Natural killer cell (primary cell): ENCODE measurements at regions not wholly inside any gene's neighbourhood (a gene's known extent, or its start where the extent isn't known, plus 50 kb on each side); places are given as distances from the start of the nearest gene placed in this dataset.
A peak's percentile ranks its signal among the peaks of the same experiment; 100 is the strongest.

Experiments used
- ATAC-seq, 3 donors: fragments of 150-1000 bp in 2 of 3; fragments of 200-7000 bp in 1 of 3; cut with Tn5 transposase; 1 replicate in 1 of 3; 2 replicates in 2 of 3; pipeline ENCODE4 v1.10.0; 2021; ENCODE audit warnings: mild to moderate bottlenecking in 2 of 3, moderate library complexity in 2 of 3
- DNase-seq, 2 donors: peaks; one replicate each; pipeline versions ENCODE4 v3.0.0 to v3.0.0-alpha.2; 2013 to 2021; ENCODE audit warnings: mixed read lengths in 1 of 2
- H3K27ac ChIP-seq: one replicate; pipeline ENCODE4 v1.5.1; 2013; ENCODE audit warnings: mild to moderate bottlenecking, low read length
- H3K27me3 ChIP-seq: one replicate; pipeline ENCODE4 v1.6.1; 2013; ENCODE audit warnings: low read length; ENCODE audit not compliant: control insufficient read depth, insufficient read depth
- H3K36me3 ChIP-seq: one replicate; pipeline ENCODE4 v1.6.1; 2013; ENCODE audit warnings: low read length; ENCODE audit not compliant: control insufficient read depth, insufficient read depth
- H3K4me1 ChIP-seq: one replicate; pipeline ENCODE4 v1.6.1; 2013; ENCODE audit warnings: low read length; ENCODE audit not compliant: control insufficient read depth, insufficient read depth
- H3K4me3 ChIP-seq: one replicate; pipeline ENCODE4 v1.5.1; 2013; ENCODE audit warnings: low read length
- H3K9me3 ChIP-seq: one replicate; pipeline ENCODE4 v1.6.1; 2013; ENCODE audit warnings: low read length; ENCODE audit not compliant: control insufficient read depth, insufficient read depth
- H3K27ac Mint-ChIP-seq, 2 donors: one replicate each; pipeline ENCODE4 v1.8.0; 2022; ENCODE audit warnings: mild to moderate bottlenecking in 2 of 2, mixed read lengths in 2 of 2, moderate library complexity in 1 of 2
- H3K27me3 Mint-ChIP-seq, 2 donors: one replicate each; pipeline ENCODE4 v1.8.0; 2022; ENCODE audit warnings: low read depth in 2 of 2, mixed read lengths in 2 of 2
- H3K36me3 Mint-ChIP-seq: one replicate; pipeline ENCODE4 v1.8.0; 2022; ENCODE audit warnings: mixed read lengths
- H3K4me1 Mint-ChIP-seq, 2 donors: one replicate each; pipeline ENCODE4 v1.8.0; 2022; ENCODE audit warnings: mixed read lengths in 2 of 2
- H3K4me3 Mint-ChIP-seq: one replicate; pipeline ENCODE4 v1.8.0; 2022; ENCODE audit warnings: mild to moderate bottlenecking, moderate library complexity, mixed read lengths
- H3K9me3 Mint-ChIP-seq, 2 donors: one replicate each; pipeline ENCODE4 v1.8.0; 2022; ENCODE audit warnings: mixed read lengths in 2 of 2
- WGBS: methylation state at CpG from one replicate; pipeline ENCODE4 v1.1.7; 2013; ENCODE audit warnings: missing lambda C conversion rate; ENCODE audit not compliant: insufficient coverage; 5-methylcytosine and 5-hydroxymethylcytosine counted together
- intact Hi-C: fragments of 100-400 bp; cut with micrococcal nuclease; formaldehyde crosslinking; loops from one replicate; pipeline ENCODE4 v1.14.2; 2022
- TF ChIP-seq, protein P1 (sequence below): fragments of 200-600 bp; IDR thresholded peaks from one replicate; pipeline ENCODE4 v1.8.0; 2022; ENCODE audit warnings: antibody characterized with exemption

DNA sequence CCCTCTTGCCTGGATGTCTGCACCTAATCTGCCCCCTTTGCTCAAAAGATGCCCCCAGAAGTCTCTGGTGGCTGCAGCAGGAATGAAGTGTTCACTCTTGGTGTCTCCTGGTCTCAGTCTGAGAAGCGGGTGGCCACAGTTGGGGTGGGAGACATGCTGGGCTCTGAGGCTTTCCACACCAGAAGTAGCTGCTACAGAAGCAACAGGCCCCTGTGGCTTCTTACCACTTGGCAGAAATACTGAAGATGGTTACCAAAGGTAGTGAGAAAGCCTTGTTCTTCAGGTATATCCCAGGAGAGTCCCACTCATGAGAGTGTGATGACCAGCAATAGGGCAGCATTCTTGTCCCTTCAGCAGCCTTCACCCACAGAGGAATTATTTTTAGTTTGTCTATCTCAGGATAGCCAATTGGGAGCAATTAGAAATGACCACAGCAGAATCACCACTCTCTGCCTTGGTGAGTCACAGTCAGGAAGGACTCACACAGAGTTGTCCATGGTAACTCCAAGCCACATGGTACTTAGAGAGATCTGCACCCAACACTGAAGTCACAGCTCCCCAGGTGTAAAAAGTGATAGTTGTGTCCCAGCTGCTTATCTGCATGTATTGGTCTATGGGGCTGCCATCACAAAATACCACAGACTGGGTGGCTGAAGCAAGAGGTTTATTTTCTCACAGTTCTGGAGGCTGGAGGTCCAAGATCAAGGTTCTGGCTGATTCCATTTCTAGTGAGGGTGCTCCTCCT, 169.8 kb upstream of the ID2 start:
- no peaks in the 10 kb centered on the region for H3K36me3 Mint-ChIP-seq
- peak overlapping the region; percentile 68 for H3K4me3 Mint-ChIP-seq
- peaks cover 9% of the 10 kb centered on the region for H3K9me3 ChIP-seq
- peaks cover 51 to 70% of the 10 kb centered on the region in 2 donors for H3K4me1 Mint-ChIP-seq
- H3K27ac ChIP-seq, result peak overlapping the region; percentile 92
- H3K36me3 ChIP-seq, result no peaks in the 10 kb centered on the region
- ATAC-seq (peak; percentile 71 to 77 (median 77)), DNase-seq (peak in 1 of 2 donors; percentile 43)
- no peaks in the 10 kb centered on the region for H3K27me3 Mint-ChIP-seq
- peaks cover 74% of the 10 kb centered on the region for H3K4me1 ChIP-seq
- no peaks in the 10 kb centered on the region for H3K9me3 Mint-ChIP-seq
- intact Hi-C loops, result loop anchor here (1.0 to 2.0 kb wide), 2 partner anchors 24 to 209 kb away; no protein-coding TSS in a partner anchor
- WGBS, result 16% methylated on average over 1 of the region's 1 CpG
- no peak overlapping the region for H3K4me3 ChIP-seq
- peak overlapping the region; percentile 88 to 94 for H3K27ac Mint-ChIP-seq
- no peaks in the 10 kb centered on the region for H3K27me3 ChIP-seq
- TF ChIP-seq, protein P1, sequence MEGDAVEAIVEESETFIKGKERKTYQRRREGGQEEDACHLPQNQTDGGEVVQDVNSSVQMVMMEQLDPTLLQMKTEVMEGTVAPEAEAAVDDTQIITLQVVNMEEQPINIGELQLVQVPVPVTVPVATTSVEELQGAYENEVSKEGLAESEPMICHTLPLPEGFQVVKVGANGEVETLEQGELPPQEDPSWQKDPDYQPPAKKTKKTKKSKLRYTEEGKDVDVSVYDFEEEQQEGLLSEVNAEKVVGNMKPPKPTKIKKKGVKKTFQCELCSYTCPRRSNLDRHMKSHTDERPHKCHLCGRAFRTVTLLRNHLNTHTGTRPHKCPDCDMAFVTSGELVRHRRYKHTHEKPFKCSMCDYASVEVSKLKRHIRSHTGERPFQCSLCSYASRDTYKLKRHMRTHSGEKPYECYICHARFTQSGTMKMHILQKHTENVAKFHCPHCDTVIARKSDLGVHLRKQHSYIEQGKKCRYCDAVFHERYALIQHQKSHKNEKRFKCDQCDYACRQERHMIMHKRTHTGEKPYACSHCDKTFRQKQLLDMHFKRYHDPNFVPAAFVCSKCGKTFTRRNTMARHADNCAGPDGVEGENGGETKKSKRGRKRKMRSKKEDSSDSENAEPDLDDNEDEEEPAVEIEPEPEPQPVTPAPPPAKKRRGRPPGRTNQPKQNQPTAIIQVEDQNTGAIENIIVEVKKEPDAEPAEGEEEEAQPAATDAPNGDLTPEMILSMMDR, result no peak

DNA sequence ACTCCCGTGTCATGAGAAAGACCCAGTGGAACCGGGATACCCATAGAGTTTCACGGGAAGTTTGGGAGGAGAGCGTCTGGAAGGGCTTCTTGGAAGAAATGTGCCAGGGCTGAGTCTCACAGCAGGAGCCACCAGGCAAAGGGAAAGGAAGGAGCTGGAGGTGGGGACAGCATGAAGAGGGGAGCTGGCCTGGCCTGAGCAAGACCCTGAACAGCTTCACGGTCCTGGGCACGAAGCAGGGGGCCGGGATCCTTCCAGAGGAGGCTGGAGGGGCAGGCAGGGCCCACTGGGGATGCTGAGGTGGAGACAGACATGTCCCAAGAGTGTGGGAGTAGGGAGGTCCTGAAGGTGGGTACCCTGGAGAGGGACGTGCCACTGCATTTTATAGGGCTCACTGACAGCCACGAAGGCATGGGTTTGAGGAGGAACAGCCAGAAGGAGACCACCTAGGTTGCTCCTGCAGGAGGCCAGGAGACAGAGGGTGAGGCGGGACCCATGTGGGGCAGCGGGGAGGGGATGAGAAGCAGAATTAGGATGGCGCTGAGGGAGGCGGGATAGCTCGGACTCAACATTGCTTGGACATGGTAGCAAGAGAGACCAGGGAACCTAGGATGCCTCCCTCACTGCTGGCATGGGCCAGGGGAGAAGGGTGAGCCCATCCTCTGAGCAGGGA, 168.1 kb upstream of the ID2 start:
- ATAC-seq (no peak), DNase-seq (no peak)
- Mint-ChIP-seq H3K27me3 (no peaks in the 10 kb centered on the region), H3K36me3 (no peaks in the 10 kb centered on the region), H3K27ac (peak overlapping the region; percentile 88 to 94), H3K4me3 (peak overlapping the region; percentile 4), H3K9me3 (no peaks in the 10 kb centered on the region), H3K4me1 (peaks cover 57 to 76% of the 10 kb centered on the region in 2 donors)
- H3K27me3 ChIP-seq, result no peaks in the 10 kb centered on the region
- peaks cover 9% of the 10 kb centered on the region for H3K9me3 ChIP-seq
- H3K36me3 ChIP-seq, result no peaks in the 10 kb centered on the region
- WGBS, result 97% methylated on average over 14 of the region's 14 CpGs
- H3K27ac ChIP-seq, result peak overlapping the region; percentile 92
- peaks cover 91% of the 10 kb centered on the region for H3K4me1 ChIP-seq
- intact Hi-C loops, result loop anchor here (2.0 kb wide), 1 partner anchor 211 kb away; no protein-coding TSS in a partner anchor
- TF ChIP-seq, protein P1, result no peak
- H3K4me3 ChIP-seq, result no peak overlapping the region

DNA sequence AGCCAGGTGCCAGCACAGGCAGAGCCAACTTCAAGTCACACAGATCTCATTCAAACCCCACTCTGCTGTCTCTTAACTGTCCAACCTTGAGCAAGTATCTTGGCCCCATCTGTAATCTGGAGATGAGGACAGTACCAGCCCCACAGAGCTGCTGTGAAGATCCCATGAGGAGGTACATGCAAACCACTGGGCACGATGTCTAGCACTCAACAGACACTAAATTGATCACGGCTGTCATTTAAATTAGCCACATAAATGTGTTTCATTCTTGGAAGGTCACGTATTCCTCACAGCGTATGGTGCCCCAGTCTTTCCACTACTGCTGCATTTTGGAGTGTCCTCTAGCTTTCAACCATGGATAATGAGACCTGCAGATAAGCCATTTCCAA, 167.6 kb upstream of the ID2 start:
- WGBS, result 78% methylated on average over 4 of the region's 4 CpGs
- ATAC-seq, result no peak
- intact Hi-C loops, result no loop called here
- H3K36me3 ChIP-seq, result no peaks in the 10 kb centered on the region
- Mint-ChIP-seq H3K4me3 (peak overlapping the region; percentile 68), H3K27me3 (no peaks in the 10 kb centered on the region), H3K4me1 (peaks cover 63 to 81% of the 10 kb centered on the region in 2 donors), H3K27ac (peak overlapping the region; percentile 88 to 94), H3K36me3 (no peaks in the 10 kb centered on the region), H3K9me3 (no peaks in the 10 kb centered on the region)
- peaks cover 9% of the 10 kb centered on the region for H3K9me3 ChIP-seq
- DNase-seq, result no peak
- TF ChIP-seq, protein P1, result no peak
- no peak overlapping the region for H3K4me3 ChIP-seq
- peak overlapping the region; percentile 92 for H3K27ac ChIP-seq
- no peaks in the 10 kb centered on the region for H3K27me3 ChIP-seq
- H3K4me1 ChIP-seq, result peaks cover 96% of the 10 kb centered on the region
